ENCODE measurements at regions not wholly inside any gene's neighbourhood (a gene's known extent, or its start where the extent isn't known, plus 50 kb on each side); places are given as distances from the start of the nearest gene placed in this dataset.

DNA sequence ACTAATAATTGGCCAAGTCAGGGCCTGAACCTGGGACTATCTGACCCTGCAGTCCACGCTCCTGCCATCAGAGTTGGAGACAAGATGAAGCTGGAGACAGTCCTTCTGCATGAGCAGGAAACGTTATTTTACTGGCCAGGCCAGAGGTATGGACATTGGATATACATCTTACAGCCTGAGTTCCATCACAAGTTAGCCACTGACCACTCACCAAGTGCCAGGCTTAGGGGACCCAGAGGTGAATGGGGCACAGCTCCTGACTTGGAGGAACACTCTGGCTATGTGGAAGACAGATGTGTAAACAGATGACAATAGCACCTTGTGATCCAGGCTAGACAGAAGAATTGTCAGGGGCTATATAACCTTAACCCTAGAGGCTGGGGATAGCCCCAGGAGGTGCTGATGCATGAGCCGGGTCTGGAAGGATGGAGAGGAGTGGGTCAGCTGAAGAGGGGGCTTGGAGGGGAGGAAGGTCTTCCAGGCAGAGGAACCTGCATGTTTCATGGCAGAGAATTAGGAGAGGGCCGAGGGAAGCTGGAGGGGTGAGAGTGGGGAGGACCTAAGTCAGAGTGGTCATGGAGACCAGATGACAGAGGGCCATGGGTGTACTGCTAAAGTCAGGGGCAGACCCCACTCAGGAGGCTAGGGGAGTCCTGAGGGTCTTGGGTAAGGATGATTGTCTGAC lies 52.5 kb upstream of the DMRTB1 start:
- no peak for DNase-seq (ENCODE audit: low read depth, low spot score)
- dilution Hi-C loops (cut with MboI; ENCODE audit: extremely low pct_ligation_motif_present, low sequenced_read_pairs), result no loop called here
- CTCF ChIA-PET, result interaction anchor here (4.7 kb wide), 1 partner anchor 13 kb away, joined by 23 read pairs; no protein-coding TSS in a partner anchor
- Histone ChIP-seq H3K4me2 (ENCODE audit: insufficient read depth, low read length) (no peak overlapping the region), H3K36me3 (ENCODE audit: control insufficient read depth in 2 of 2, extremely low read depth in 1 of 2, insufficient read depth in 2 of 2, low read length in 2 of 2) (no peaks in the 10 kb centered on the region), H3K9ac (replicated peaks; ENCODE audit: extremely low read depth, insufficient read depth, low read length) (no peak overlapping the region), H3K27me3 (ENCODE audit: control insufficient read depth in 2 of 2, insufficient read depth in 2 of 2, low read length in 2 of 2) (peaks cover 0 to 8% of the 10 kb centered on the region in 2 experiments), H2AFZ (ENCODE audit: low read depth, low read length) (no peak overlapping the region), H3K9me3 (replicated peaks; ENCODE audit: control insufficient read depth, insufficient read depth, low read length) (no peaks in the 10 kb centered on the region), H3K4me1 (ENCODE audit: control insufficient read depth, extremely low read depth, insufficient read depth, low read length) (no peaks in the 10 kb centered on the region), H4K20me1 (replicated peaks; ENCODE audit: control insufficient read depth, extremely low read depth, insufficient read depth, low read length) (no peaks in the 10 kb centered on the region), H3K9me1 (replicated peaks; ENCODE audit: control insufficient read depth, extremely low read depth, insufficient read depth, low read length) (no peaks in the 10 kb centered on the region), H3K4me3 (replicated peaks in 1 of 3; ENCODE audit: insufficient read depth in 1 of 3, low read depth in 1 of 3, low read length in 3 of 3) (no peak overlapping the region), H3K79me2 (ENCODE audit: control insufficient read depth, insufficient read depth, low read length) (no peaks in the 10 kb centered on the region), H3K27ac (ENCODE audit: insufficient read depth, low read depth, low read length) (no peak overlapping the region)
- BruUV-seq (replicated peaks), result no TSS peak
- TF ChIP-seq, protein P1, sequence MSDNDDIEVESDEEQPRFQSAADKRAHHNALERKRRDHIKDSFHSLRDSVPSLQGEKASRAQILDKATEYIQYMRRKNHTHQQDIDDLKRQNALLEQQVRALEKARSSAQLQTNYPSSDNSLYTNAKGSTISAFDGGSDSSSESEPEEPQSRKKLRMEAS (IDR thresholded peaks at IDR 0.05; ENCODE audit: insufficient read depth, insufficient read length), result no peak
- TF ChIP-seq, protein P2, sequence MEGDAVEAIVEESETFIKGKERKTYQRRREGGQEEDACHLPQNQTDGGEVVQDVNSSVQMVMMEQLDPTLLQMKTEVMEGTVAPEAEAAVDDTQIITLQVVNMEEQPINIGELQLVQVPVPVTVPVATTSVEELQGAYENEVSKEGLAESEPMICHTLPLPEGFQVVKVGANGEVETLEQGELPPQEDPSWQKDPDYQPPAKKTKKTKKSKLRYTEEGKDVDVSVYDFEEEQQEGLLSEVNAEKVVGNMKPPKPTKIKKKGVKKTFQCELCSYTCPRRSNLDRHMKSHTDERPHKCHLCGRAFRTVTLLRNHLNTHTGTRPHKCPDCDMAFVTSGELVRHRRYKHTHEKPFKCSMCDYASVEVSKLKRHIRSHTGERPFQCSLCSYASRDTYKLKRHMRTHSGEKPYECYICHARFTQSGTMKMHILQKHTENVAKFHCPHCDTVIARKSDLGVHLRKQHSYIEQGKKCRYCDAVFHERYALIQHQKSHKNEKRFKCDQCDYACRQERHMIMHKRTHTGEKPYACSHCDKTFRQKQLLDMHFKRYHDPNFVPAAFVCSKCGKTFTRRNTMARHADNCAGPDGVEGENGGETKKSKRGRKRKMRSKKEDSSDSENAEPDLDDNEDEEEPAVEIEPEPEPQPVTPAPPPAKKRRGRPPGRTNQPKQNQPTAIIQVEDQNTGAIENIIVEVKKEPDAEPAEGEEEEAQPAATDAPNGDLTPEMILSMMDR (IDR thresholded peaks at IDR 0.05; ENCODE audit: extremely low read depth in 1 of 2, insufficient read depth in 1 of 2, low read depth in 1 of 2, low read length in 2 of 2), result no peak
- TF ChIP-seq GATA2 (IDR thresholded peaks at IDR 0.05; ENCODE audit: insufficient read depth, insufficient read length, low read depth, low read length) (no peak), EZH2 (IDR thresholded peaks at IDR 0.05; ENCODE audit: borderline replicate concordance, low read depth, low read length, severe bottlenecking) (no peak), MYC (IDR thresholded peaks at IDR 0.05; ENCODE audit: low read depth, low read length) (no peak), FOS (IDR thresholded peaks at IDR 0.05; ENCODE audit: borderline replicate concordance, insufficient read depth, low read length) (no peak), POLR2AphosphoS5 (IDR thresholded peaks at IDR 0.05; ENCODE audit: insufficient read depth, low read depth, low read length) (no peak), POLR2A (IDR thresholded peaks at IDR 0.05; ENCODE audit: low read depth, low read length) (no peak), JUN (IDR thresholded peaks at IDR 0.05; ENCODE audit: borderline replicate concordance, insufficient read depth, insufficient read length, low read depth) (no peak)
- POLR2A ChIA-PET, result no interaction called here
- intact Hi-C loops (cut with micrococcal nuclease), result no loop called here
- no peak for FAIRE-seq

Data from endothelial cell of umbilical vein (primary cell).